Skin epidermis (tissue), 12 donors: ENCODE measurements at regions not wholly inside any gene's neighbourhood (a gene's known extent, or its start where the extent isn't known, plus 50 kb on each side); places are given as distances from the start of the nearest gene placed in this dataset.
A peak's percentile ranks its signal among the peaks of the same experiment; 100 is the strongest.
"Not testable (repeated sequence)": the region's sequence is repeated elsewhere in the genome, so short reads cannot be mapped to it uniquely, and the experiment has no call there.

Experiments used
- H3K27ac ChIP-seq, 21 experiments: fragments of 200-600 bp; sonication (generic) in 11 of 21; one replicate each; pipeline ENCODE4 v1.5.0; 2020; ENCODE audit warnings: mild to moderate bottlenecking in 3 of 21, inconsistent platforms in 2 of 21, moderate library complexity in 2 of 21
- H3K4me3 ChIP-seq, 7 experiments: fragments of 200-600 bp; sonication (generic) in 2 of 7; one replicate each; pipeline ENCODE4 v1.5.0; 2020; ENCODE audit warnings: inconsistent platforms in 2 of 7, mild to moderate bottlenecking in 2 of 7, moderate library complexity in 1 of 7

GRCh38 chr7:91353848-91354247, 89.6 kb downstream of the FZD1 start:
- H3K27ac ChIP-seq, result no peak overlapping the region
- H3K4me3 ChIP-seq, result no peak overlapping the region

DNA sequence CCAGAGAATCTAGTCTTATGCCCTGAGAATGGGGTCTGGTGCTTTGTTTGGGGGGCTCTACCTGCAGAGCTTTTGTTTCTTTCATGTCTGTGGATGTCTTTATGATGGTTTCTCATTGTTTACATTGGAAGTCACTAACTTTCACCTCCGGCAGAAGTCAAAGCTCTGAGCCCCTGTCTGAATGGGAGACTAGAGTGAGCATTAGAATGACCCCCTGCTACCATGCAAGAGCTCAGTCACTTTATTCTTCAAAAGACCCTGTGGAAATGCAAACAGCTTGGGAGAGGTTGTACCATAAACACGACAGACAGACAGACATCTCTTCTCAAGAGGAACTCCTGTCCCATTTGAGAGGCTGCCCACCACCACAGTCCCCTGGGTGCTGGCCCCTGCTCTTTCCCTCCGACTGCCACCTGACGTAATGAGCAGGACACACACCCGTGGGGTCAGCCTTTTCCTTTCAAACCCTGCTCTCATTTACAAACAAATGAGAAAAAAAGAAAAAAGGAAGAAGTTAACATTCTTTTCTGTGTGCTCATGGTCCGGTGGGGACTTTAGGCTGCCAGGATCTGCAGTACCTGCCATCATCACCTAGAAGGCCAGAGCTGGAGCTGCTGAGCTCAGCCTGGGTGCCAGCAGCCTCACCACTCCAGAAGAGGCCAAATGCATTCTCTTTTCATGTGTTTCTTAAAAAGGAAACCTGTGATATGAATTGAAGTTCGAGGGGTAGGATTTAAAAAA, 91.6 kb downstream of the FZD1 start:
- no peak overlapping the region for H3K27ac ChIP-seq
- H3K4me3 ChIP-seq, result no peak overlapping the region

DNA sequence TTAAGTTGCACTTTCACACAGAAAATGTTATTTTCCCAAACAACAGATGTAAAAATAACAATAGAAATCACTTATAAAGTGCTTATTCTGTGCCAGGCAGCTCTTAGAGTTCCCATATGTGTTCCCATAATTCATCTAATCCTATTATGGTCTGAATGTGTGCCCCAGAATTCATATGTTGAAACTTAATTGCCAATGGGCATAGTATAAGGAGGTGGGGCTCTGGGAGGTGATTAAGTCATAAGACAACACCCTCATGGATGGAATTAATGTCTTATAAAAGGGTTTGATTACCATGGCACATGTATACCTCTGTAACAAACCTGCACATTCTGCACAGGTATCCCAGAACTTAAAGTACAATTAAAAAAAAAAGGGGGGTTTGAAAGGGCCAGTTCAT, 92.7 kb downstream of the FZD1 start:
- H3K27ac ChIP-seq, result no peak overlapping the region
- H3K4me3 ChIP-seq, result no peak overlapping the region

DNA sequence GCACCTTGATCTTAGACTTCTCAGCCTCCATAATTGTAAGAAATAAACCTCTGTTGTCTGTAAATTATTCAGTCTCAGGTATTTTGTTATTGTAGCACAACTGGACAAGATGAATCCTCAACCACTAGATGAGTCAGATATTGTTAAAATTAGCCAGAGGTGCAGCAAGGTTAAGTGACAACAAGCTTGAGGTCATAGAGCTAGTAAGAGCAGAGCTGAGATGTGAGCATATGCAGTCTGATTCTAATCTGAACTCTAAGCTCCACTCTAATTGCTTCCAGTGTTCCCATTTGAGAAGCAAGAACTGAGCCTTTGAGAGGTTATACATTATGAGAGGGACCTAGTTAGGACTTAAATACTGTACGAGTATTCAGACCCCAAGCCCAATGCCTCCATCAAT, 93.1 kb downstream of the FZD1 start:
- H3K27ac ChIP-seq, result peak overlapping the region in 2 of 21 experiments; percentile 2 to 55
- H3K4me3 ChIP-seq, result no peak overlapping the region

DNA sequence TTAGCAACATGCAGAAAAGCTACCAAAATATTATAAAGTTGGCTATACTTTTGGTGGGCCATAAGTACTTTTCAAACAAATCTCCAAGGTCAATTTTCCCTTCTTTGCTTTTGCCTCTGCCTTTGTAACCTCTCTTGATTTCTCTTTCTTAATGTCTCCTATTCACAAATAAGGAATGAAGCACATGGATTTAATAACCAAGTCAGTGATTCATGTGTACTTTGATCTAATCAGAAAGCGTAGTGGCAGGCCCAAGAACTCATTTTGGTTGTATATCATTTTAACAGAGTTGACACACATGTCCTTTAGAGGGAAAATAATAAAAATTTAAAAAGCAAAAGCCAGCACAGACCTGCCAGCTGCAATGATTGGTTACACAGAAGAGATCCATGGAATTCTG, 93.7 kb downstream of the FZD1 start:
- Histone ChIP-seq H3K4me3 (no peak overlapping the region), H3K27ac (peak overlapping the region in 1 of 21 experiments; percentile 55)

DNA sequence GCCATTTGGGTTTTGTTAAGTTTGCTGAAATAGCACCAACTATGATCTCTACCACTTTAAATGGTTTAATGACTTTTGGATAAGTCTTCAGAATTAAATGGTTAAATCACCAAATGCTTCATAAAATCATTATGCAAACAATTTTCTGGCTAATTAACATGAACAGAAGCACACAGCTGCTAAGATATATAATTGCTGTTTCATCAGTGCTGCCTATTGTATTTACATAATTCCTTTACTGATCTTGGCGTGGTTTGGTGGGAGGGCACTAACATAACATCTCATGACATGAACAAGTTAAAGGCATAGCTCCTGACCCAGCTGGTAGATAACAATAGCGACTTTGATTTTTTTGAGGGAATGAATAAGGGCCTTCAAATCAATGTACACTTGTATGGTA, 94.1 kb downstream of the FZD1 start:
- no peak overlapping the region for H3K27ac ChIP-seq

GRCh38 chr7:91365097-91365496, 100.9 kb downstream of the FZD1 start:
- not testable (repeated sequence) for H3K27ac ChIP-seq, H3K4me3 ChIP-seq

More for the DNA sequence above, 94.1 kb downstream of the FZD1 start:
- H3K4me3 ChIP-seq, result no peak overlapping the region

- H3K27ac ChIP-seq, result no peak overlapping the region
- H3K4me3 ChIP-seq, result no peak overlapping the region
These were observed 101.9 kb downstream of the FZD1 start for GRCh38 chr7:91366091-91366490.

GRCh38 chr7:91367812-91368578, 103.8 kb downstream of the FZD1 start:
- Histone ChIP-seq H3K4me3 (no peak overlapping the region), H3K27ac (no peak overlapping the region)

GRCh38 chr7:91372323-91372722, 108.1 kb downstream of the FZD1 start:
- H3K4me3 ChIP-seq, result no peak overlapping the region
- no peak overlapping the region for H3K27ac ChIP-seq

GRCh38 chr7:91373111-91373800, 109.0 kb downstream of the FZD1 start:
- H3K4me3 ChIP-seq, result no peak overlapping the region
- no peak overlapping the region for H3K27ac ChIP-seq

GRCh38 chr7:91374321-91374989, 110.2 kb downstream of the FZD1 start:
- Histone ChIP-seq H3K27ac (no peak overlapping the region), H3K4me3 (no peak overlapping the region)

GRCh38 chr7:91375378-91375777, 111.1 kb downstream of the FZD1 start:
- Histone ChIP-seq H3K4me3 (no peak overlapping the region), H3K27ac (no peak overlapping the region)

DNA sequence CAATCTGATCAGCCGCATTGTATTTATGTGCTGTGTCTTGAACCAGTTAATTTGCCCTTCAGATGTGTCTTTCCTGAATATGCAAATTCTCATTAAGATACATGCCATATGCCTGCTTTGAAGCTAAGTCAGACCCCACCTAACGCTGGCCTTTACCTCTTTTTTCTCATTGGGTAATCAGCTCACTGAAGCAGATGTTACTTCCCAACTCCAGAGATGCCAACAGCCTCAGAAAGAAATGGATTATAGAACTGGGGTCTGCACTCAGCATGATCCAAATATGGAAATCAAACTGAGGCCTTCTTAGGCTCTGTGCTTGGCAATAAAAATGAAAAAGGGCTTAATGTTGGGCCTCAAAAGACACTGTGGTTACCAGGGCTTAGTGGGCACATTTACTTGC, 113.9 kb downstream of the FZD1 start:
- Histone ChIP-seq H3K27ac (no peak overlapping the region), H3K4me3 (no peak overlapping the region)

- Histone ChIP-seq H3K4me3 (no peak overlapping the region), H3K27ac (peak overlapping the region in 3 of 21 experiments; percentile 24 to 58 (median 48))
These were observed 115.0 kb downstream of the FZD1 start for GRCh38 chr7:91379236-91379635.

DNA sequence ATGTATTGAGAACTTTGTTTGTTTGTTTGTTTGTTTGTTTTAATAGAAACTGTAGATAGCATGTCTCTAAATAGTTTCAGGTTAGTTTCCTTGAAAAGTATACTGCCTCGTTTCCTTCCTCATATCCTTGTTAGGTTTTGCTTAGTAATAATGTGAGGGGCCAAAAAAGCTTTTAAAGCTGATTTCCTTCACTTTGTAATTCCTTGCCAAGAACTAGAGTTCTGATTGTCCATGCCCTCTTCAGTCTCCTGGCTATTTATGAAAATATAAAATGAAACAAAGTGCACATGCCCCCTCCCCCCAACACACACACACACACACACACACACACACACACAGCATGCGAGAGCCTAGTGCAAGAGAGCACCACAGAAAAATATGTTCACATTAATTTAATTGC, 115.8 kb downstream of the FZD1 start:
- Histone ChIP-seq H3K4me3 (no peak overlapping the region), H3K27ac (peak overlapping the region in 1 of 21 experiments; percentile 24)

GRCh38 chr7:91383053-91383904, 119.0 kb downstream of the FZD1 start:
- no peak overlapping the region for H3K4me3 ChIP-seq
- H3K27ac ChIP-seq, result peak overlapping the region in 4 of 21 experiments; percentile 26 to 56 (median 43)

- Histone ChIP-seq H3K27ac (peak overlapping the region in 3 of 21 experiments; percentile 27 to 56 (median 30)), H3K4me3 (no peak overlapping the region)
These were observed 119.7 kb downstream of the FZD1 start for GRCh38 chr7:91383905-91384274.

GRCh38 chr7:91394757-91395156, 130.5 kb downstream of the FZD1 start:
- not testable (repeated sequence) for H3K27ac ChIP-seq, H3K4me3 ChIP-seq
